Hematopoietic multipotent progenitor cell (in vitro differentiated cells): ENCODE measurements at regions not wholly inside any gene's neighbourhood (a gene's known extent, or its start where the extent isn't known, plus 50 kb on each side); places are given as distances from the start of the nearest gene placed in this dataset.

Experiments used
- DNase-seq, 3 donors: peaks; one replicate each; pipeline ENCODE4 v3.0.0-alpha.2; 2011 to 2015; ENCODE audit warnings: low read depth in 2 of 3, low spot score in 2 of 3

DNA sequence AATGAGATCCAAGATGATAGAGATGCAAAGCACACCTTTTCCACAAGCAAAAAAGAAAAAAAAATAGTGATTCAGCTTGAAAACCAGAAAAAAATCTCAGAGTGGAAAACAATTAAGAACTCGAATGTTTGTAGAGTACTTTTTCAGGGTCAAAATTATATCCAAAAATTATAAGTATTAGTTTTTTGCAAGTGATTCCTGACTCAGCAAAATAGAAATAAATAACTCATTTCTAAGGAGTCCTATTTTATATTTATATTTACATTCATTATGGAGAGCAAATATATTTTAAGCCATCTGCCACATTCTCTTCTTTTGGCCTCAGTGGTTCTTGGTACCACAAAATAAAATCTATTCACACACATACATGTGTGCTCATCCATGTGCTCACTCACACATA, 1011.8 kb upstream of the ARRDC3 start:
- no peak for DNase-seq

DNA sequence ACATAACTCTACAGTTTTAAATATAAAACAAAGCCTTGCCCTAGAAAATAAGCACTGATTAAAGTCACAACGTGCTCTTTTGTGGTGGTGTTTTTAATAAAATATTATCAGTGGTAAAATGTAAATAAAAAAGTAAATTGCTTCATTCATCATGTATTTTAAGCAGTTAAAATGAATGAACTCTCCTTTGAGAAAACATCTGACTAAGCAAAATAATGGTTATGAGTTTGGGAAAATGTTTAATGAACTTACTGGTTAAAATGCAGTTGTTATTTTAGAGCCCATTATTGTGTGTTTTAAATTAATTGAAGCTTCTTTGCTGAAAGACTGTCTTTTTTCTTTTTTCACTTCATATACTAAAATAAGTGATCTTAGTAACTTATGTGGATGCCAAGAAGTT, 1007.5 kb upstream of the ARRDC3 start:
- DNase-seq = no peak

DNA sequence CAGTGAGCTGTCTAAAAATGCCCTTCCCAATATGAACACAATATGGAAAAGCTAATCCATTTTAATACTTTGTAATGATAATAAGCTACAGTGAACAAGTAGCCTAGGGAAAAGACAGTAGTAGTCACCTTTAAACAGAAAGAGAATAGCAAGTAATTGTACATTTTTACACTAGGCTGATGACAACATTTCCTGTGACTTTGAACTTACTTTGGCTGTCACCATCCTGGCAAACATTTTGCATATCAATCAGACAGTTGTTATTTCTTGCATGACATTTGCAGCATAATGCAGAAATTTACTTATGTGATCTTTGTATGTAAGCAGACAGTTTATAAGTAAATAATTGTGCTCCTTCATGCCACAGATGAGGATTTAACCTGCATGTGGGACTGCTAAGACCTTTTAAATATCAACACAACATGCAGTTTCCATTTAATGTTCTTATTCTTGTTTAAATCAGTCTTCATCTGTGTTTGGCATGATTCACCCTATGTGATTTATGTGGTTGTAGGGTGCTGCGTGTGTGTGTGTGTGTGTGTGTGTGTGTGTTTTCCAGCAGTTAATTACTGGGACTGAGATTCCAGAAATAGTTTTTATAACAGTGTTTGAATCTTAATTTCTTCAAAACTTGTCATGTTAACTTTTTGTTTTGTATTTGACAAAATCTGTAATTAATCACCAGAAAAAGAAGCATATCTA, 997.1 kb upstream of the ARRDC3 start:
- DNase-seq = no peak

DNA sequence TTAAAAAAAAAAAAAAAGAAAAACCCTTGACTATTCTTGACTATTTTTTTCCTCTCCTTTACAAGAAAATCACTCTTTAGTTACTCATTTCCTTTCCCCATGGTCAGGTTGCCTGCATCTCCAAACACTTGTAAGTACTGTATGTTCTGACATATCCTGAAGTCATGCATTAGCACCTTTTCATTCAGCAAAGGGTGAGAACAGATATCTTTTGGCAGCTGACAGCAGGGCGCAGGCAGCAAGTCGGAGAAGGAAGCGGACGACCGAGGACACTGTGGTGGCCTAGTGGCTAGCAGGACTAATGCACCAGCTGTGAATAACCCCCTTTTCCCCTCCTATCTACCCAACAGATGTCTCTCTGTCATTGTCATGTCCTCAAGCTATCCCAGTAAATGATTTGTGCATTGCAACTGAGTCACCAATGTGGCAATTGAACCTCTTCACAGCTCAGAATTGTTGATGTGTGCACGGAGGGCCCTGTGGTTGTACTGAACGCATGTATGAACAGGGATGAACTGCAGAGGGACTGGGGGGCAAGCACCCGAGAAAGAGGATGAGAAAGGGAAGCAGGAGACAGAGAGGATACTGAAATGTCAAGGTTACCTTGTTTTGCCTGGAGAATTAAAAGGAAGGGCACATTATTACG, 996.0 kb upstream of the ARRDC3 start:
- no peak for DNase-seq

DNA sequence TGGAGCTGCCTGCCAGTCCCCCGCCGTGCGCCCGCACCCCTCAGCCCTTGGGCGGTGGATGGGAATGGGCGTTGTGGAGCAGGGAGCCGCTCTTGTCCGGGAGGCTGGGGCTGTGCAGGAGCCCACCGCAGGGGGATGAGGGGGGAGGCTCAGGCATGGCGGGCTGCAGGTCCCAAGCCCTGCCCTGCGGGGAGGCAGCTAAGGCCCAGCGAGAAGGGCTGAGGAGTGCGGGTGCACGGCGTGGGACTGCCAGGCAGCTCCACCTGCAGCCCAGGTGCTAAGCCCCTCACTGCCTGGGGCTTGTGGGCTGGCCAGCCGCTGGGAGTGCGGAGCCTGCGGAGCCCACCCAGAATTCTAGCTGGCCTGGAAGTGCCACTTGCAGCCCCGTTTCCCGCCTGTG, 991.7 kb upstream of the ARRDC3 start:
- no peak for DNase-seq

DNA sequence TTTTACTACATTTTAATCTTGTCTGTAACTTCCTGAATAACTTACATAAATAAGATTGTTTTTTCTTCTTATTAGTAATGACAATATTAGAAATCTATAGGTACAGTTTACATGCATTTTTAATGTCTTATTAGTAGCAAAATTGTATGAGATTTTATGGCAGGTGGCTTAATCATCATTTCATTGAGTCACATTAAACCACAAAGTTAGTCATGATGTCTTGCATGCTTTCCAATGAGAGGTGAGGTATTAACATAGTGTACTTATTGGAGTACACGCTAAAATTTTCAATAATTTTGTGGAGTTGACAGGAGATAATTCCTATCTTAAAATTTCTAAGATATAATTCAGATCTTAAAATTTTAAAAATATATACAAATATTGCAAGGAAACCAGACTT, 989.6 kb upstream of the ARRDC3 start:
- no peak for DNase-seq

DNA sequence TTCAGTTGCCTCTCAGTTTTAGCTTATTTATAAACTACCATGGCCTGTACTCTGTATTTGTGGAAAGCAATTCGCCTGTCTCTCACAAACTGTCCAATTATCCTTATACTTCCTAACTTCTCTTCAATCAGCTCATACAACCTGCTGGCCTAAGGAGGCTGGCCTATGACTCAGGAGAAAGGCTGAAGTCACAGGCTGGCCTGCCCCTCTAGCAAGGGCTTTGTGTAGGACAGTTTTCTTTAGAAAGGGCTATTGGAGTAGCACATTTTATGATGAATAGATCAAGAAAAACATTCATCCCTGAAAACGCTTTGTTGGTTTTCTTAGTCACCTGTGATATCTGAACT, 988.7 kb upstream of the ARRDC3 start:
- no peak for DNase-seq

DNA sequence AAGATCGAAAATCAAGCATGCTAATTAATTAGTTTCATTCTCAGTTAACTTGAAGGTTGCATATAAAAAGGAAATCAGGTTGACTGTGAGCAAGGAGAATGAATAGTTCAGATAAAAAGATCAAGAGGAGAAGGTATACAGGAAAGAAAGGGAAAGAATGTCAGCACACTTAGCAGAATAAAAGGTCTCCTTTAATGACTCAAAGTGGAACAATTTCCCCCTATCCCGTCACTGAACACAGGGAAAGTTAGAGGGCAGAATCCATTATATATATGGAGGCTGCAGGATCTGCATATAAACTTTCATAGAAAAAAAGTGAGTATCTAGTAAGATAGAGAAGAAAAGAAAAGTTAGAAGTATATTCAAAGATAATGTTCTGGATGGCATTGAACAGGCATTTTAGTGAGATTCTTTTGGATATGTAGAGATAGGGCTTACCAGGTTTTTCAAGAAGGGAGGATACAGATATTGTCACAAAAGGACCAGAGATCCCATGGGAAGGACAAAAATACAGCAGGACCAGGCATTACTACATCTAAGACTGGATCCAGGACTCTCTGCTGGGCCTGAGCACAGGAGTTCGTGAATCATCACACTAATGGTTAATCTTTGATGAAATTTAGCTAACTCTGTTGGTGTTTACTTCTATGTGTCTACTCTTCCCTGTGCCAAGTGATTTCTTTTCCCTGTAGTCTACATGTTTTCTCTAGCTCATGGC, 988.2 kb upstream of the ARRDC3 start:
- DNase-seq = no peak

DNA sequence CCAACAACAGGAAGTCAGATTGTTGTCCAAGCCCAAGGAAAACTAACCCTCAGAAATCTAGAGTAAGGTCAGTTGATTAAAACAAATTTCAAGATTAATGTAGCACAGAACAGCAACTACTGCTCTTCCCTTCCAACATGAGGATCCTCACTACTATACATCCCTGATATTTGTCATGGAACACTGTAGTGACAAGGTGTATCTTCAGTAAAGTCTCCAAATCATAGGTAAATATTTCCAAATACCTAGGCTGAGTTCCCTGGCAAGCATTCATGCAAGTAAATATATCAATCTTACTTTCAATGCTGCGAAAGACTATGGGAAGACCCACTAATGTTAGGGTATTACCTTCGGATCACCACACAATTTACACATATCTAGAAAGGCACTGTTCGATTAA, 986.9 kb upstream of the ARRDC3 start:
- no peak for DNase-seq

DNA sequence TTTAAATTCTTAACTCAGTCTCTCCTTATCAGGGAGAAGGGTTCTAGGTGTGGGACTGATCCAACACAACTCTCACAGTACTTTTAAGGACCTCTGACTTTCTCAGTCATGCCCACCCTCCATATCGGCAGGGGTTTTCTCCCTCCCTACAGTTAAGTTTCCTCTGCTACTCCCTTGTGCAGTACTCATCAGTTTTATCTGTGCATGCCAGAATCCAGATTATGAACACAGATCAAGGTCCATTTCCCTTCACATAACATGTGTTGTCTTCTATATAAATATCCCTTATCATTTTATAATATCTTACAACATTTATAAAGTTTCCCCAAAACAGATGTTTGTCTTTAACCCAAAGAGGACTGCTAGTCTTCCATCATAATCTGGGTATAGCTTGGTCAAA, 986.5 kb upstream of the ARRDC3 start:
- no peak for DNase-seq

DNA sequence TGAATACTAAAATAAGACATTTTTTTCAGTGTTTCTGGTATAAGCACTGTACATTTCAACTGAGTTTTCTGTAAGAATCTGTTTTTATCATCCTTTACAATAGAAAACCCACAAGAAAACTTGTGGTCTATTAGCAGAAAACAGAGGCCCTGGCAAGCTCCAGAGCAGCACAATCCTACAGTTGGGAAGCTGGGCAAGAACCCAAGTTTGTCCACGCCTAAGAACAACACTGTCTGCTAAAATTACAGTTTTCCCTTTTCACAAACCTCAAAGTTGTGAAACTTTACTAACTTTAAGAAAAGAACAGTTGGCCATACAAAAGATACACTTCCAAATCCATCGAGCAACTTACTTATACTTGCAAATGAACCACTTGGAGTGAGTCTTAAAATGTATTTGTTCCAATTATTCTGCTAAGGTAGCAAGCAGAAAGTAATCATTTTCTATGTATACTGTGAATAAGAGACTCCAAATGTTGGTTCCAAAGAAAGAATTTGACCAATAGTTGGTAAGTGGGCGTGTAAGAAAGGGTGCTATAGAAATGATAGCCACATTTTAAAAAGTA, 982.0 kb upstream of the ARRDC3 start:
- DNase-seq = no peak

DNA sequence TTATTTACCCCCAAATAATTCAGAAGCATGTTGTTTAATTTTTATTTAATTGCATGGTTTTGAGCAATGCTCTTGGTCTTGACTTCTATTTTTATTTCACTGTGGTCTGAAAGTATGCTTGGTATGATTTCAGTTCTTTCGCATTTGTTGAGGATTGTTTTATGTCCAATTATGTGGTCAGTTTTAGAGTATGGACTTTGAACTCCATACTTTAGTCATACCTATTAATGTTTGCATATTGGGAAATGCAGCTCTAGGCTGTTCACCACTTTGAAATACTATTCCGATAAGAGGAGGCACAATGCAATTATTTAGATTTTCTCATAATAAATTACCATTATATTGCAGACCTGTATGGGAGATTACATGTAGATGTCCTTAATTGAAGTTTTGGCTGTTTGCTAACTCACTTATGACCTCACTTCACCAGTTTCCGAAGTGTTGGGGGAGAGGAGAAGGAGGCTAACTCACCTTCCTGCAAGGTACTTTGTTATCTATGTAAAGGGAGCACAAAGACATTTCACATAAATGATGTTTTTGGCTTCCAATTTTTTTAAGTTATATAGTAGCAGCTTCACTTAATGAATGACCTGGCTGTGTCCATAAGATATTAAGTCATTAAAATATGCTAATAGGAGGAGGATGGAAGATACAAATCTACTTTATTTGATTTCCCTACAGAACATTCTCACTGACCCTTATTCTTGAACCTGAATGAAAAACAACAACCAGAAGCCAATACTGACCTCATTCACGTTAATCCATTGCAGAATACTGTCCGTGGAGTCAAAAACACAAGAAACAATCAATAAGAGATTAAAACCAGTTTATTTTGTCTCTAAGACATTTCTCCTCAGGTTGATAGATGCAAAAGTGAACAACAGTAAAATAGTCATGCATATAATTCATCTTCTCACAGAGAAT, 970.3 kb upstream of the ARRDC3 start:
- no peak for DNase-seq

DNA sequence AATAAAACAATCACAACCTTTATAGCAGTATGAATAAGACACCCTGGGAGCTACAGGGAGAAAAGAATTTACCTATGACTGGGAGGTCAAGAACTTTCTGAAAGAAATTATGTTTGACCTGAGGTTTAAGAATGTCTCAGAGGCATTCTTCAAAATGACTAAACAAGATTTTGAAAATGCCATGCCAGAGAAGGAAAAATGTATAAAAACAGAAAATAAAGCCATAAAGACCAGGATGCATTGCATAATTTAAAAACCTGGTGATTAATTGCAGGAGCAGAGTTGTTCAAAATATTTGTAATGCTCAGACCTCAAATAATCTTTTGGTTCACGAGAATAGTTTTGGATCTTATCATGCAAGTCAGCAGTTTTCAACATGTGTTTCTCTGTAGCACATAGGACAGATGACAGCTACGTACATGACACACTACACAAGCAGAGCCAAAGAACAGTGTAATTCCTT, 954.7 kb upstream of the ARRDC3 start:
- no peak for DNase-seq

DNA sequence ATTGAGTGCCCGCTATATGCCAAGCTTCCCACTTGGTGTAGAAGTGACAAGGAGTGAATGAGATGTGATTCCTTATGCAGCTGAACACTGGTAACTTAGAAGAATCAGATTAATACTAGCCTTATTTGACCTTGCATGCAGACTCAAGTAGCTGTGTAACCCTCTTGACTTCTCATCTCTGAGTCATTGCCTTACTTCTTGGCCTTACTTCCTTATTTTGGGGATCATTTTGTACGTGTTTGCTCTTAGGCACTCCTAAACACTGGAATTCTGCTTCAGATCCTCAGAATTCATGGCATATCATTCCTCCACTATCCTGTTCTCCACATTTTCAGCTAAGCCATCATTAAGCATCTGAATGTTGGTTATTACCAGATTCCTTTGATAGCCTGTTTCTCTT, 948.9 kb upstream of the ARRDC3 start:
- DNase-seq = no peak

DNA sequence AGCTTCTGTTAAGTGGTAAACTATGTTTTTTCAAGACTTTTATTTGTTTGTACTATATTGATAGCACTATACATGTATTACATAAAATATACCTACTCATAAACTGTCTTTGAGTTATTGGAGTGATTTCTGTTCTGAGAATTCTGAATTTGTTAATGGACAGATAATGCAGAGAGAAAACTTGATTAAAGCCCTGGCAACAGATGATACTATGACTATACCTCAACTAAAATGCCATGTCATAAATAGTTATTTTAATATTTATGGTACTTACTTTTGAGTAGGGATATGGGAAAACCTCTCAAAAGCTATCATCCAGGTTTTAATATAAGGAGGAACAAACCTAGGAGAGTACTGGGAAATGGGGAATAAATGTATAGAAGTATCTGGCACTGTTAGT, 947.2 kb upstream of the ARRDC3 start:
- DNase-seq = no peak

DNA sequence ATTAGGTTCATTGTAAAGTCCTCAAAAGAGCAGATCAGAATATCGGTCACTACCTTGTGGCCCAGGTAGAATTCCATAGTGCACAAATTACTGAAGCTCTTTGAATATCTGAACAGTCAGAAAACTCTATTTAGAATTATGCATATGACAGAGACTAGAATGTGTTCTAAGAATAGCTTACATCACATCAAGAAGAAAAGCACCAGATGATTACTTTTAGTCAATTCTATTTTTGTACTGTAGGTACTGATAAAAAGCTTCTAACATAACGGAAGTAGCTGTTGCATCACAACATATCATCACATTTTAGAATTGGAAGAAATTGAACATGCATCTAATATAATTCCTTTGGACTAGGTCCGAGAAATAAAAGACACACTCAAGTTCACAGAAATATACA, 946.6 kb upstream of the ARRDC3 start:
- no peak for DNase-seq

DNA sequence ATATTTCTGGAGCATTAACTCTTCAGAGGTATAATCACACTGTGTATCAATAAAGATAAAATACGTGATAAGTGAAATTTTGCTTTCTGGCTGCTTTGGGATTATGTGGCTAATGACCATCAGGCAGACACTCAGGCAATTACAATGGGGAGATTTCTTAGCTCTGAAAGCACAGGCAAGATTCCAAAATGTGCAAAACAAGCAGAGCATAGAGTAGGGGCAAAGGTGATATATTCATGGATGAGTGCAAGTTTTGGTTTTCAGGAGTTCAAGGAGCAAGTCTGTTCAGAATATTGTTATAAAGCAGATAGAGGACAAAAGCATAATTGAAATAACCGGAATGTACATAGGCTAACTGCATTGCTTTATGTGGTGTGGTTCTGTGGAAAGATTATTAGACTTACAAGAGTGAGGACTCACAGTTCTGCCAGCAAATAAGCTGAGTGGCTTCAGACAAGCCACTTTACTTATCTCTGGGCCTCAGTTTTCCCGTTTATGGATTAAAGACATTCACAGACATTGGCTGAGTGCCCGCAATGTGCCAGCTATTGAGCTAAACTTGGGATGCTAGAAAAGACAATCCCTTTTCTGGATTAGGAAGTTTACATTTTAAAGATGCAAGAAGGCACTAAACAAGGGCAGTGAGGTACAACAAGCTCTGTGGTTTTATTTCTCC, 945.6 kb upstream of the ARRDC3 start:
- DNase-seq = no peak

DNA sequence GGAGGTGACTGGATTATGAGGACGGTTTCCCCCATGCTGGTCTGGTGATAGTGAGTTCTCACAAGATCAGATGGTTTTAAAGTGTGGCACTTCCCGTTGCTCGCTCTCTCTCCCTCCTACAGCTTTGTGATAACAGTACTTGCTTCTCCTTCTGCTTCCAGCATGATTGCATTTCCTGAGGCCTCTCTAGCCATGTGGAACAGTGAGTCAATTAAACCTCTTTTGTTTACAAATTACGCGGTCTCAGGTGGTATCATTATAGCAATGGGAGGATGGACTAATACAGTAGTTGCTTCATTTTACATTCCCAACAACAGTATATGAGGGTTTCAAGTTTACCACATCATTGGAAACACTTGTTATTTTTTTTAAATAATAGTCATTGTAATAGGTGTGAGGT, 937.3 kb upstream of the ARRDC3 start:
- no peak for DNase-seq

DNA sequence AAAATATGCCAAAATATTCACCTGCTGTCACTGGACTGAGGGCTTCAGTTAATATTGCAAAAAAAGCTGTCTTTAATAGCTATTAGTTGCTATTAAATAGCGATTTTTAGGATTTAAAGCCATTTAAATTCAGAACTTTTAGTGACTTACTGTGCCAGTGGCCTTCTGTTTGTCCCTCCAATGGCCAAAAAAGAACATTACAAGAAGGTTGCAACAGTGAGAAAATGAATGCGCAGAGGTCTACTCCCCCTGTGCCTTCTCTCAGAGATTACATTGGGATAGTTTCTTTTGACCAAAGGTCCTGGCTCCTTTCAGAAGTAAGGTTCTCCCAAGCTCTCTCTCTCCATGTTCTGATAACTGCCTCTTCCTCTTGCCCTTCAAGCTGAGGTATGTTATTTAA, 930.3 kb upstream of the ARRDC3 start:
- DNase-seq = no peak

DNA sequence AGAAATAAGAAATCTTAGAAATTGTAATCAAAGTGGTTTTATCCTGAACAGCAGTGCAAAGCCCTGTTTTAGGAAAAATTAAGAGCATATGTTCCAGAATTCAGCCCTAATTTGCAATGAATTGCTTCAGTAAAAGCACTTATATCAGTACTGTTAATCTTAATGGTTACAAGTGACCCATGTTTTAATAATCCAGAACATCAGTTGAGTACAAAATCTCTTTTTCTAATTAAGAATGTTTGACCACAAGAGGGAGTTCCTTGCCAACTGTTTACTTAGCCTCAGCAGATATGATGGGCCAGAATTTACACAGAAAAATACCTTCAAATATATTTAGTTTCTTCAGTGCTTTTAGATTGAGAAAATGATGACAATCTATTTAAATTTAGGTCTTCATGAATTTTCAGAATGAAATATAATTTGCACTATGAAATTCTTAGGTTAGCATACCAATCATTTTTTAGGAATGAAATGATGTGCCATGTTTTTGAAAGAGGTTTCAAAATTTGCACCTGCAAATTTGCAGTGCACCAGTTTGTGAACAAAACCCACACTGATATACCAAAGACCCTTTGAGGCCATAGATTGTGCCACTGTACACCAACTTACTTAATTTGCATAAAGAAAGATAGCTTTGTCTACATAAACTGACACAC, 926.3 kb upstream of the ARRDC3 start:
- DNase-seq = no peak
